A172 (cell line): ENCODE measurements at regions not wholly inside any gene's neighbourhood (a gene's known extent, or its start where the extent isn't known, plus 50 kb on each side); places are given as distances from the start of the nearest gene placed in this dataset.

Experiments used
- DNase-seq: peaks from one replicate; pipeline ENCODE4 v3.0.0-alpha.2; 2015; ENCODE audit warnings: low spot score

- DNase-seq: no peak
Observed at GRCh38 chr3:165455793-165456192, 259.6 kb upstream of the SLITRK3 start.

- DNase-seq: no peak
Observed at GRCh38 chr3:165455360-165455759, 259.2 kb upstream of the SLITRK3 start.

GRCh38 chr3:165451371-165452070 is 255.3 kb upstream of the SLITRK3 start:
- DNase-seq: no peak

- no peak for DNase-seq
Observed at GRCh38 chr3:165446555-165446954, 250.4 kb upstream of the SLITRK3 start.

- no peak for DNase-seq
Observed at GRCh38 chr3:165444745-165445144, 248.6 kb upstream of the SLITRK3 start.

GRCh38 chr3:165443664-165444063 is 247.5 kb upstream of the SLITRK3 start:
- no peak for DNase-seq

GRCh38 chr3:165442061-165442460 is 245.9 kb upstream of the SLITRK3 start:
- no peak for DNase-seq

GRCh38 chr3:165440380-165440779 is 244.2 kb upstream of the SLITRK3 start:
- no peak for DNase-seq

- DNase-seq: no peak
Observed at GRCh38 chr3:165439765-165440164, 243.6 kb upstream of the SLITRK3 start.

- DNase-seq: no peak
Observed at GRCh38 chr3:165434516-165434915, 238.3 kb upstream of the SLITRK3 start.

- no peak for DNase-seq
Observed at GRCh38 chr3:165406425-165406824, 210.2 kb upstream of the SLITRK3 start.

- no peak for DNase-seq
Observed at GRCh38 chr3:165404357-165405027, 208.3 kb upstream of the SLITRK3 start.

- DNase-seq: no peak
Observed at GRCh38 chr3:165403666-165404065, 207.5 kb upstream of the SLITRK3 start.

GRCh38 chr3:165395188-165395587 is 199.0 kb upstream of the SLITRK3 start:
- no peak for DNase-seq

GRCh38 chr3:165393461-165393860 is 197.3 kb upstream of the SLITRK3 start:
- no peak for DNase-seq

GRCh38 chr3:165390166-165390565 is 194.0 kb upstream of the SLITRK3 start:
- no peak for DNase-seq

GRCh38 chr3:165389653-165390052 is 193.5 kb upstream of the SLITRK3 start:
- no peak for DNase-seq

- no peak for DNase-seq
Observed at GRCh38 chr3:165389064-165389463, 192.9 kb upstream of the SLITRK3 start.

GRCh38 chr3:165383381-165383780 is 187.2 kb upstream of the SLITRK3 start:
- no peak for DNase-seq

GRCh38 chr3:165382672-165383071 is 186.5 kb upstream of the SLITRK3 start:
- no peak for DNase-seq

GRCh38 chr3:165378761-165379160 is 182.6 kb upstream of the SLITRK3 start:
- no peak for DNase-seq

GRCh38 chr3:165359005-165359404 is 162.8 kb upstream of the SLITRK3 start:
- no peak for DNase-seq

- DNase-seq: no peak
Observed at GRCh38 chr3:165355316-165355715, 159.1 kb upstream of the SLITRK3 start.

- DNase-seq: no peak
Observed at GRCh38 chr3:165347526-165347925, 151.3 kb upstream of the SLITRK3 start.
